ENCODE measurements at regions not wholly inside any gene's neighbourhood (a gene's known extent, or its start where the extent isn't known, plus 50 kb on each side); places are given as distances from the start of the nearest gene placed in this dataset.

- TF ChIP-seq EZH2 (IDR thresholded peaks at IDR 0.05; ENCODE audit: borderline replicate concordance, low read depth, low read length, severe bottlenecking) (no peak), CTCF (IDR thresholded peaks at IDR 0.05; ENCODE audit: extremely low read depth in 1 of 2, insufficient read depth in 1 of 2, low read depth in 1 of 2, low read length in 2 of 2) (no peak), MAX (IDR thresholded peaks at IDR 0.05; ENCODE audit: insufficient read depth, insufficient read length) (no peak), POLR2A (IDR thresholded peaks at IDR 0.05; ENCODE audit: low read depth, low read length) (no peak), GATA2 (IDR thresholded peaks at IDR 0.05; ENCODE audit: insufficient read depth, insufficient read length, low read depth, low read length) (no peak), POLR2AphosphoS5 (IDR thresholded peaks at IDR 0.05; ENCODE audit: insufficient read depth, low read depth, low read length) (no peak), FOS (IDR thresholded peaks at IDR 0.05; ENCODE audit: borderline replicate concordance, insufficient read depth, low read length) (no peak), JUN (IDR thresholded peaks at IDR 0.05; ENCODE audit: borderline replicate concordance, insufficient read depth, insufficient read length, low read depth) (no peak), MYC (IDR thresholded peaks at IDR 0.05; ENCODE audit: low read depth, low read length) (no peak)
These were observed 1147.5 kb upstream of the C9orf72 start for GRCh38 chr9:28720746-28721145.
